ENCODE measurements at regions not wholly inside any gene's neighbourhood (a gene's known extent, or its start where the extent isn't known, plus 50 kb on each side); places are given as distances from the start of the nearest gene placed in this dataset.

DNA sequence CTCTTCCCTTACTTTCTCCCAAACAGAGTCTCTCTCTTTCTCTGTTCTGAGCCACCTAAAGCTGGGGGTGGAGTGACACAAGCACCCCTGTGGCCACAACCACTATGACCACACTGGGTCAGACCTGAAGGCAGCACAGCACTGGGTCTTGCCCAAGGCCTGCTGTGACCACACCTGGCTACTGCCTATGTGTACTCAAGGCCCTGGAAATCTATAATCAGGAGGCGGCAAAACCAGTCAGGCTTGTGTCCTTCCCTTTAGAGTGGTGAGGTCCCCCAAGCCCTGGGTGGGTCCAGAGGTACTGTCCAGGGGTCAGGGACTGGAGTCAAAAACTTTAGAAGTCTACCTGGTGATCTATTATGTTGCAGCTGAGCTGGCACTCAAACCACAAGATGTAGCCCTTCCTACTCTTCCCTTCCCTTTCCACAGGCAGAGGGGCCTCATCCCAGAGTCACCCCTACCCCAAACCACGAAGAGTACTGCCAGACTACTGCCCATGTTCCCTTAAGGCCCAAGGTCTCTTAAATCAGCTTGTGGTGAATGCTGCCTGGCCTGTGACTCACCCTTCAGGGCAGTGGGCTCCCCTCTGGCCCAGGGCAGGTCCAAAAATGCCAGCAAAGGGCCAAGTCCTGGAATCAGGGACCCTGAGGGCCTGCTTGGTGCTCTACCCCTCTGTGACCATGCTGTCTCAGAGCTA, 179.8 kb upstream of the DYRK2 start:
- no peaks in the 10 kb centered on the region for H3K9me1 ChIP-seq (ENCODE audit: control insufficient read depth, extremely low read depth, insufficient read depth, low read length)
- TF ChIP-seq, protein P1, sequence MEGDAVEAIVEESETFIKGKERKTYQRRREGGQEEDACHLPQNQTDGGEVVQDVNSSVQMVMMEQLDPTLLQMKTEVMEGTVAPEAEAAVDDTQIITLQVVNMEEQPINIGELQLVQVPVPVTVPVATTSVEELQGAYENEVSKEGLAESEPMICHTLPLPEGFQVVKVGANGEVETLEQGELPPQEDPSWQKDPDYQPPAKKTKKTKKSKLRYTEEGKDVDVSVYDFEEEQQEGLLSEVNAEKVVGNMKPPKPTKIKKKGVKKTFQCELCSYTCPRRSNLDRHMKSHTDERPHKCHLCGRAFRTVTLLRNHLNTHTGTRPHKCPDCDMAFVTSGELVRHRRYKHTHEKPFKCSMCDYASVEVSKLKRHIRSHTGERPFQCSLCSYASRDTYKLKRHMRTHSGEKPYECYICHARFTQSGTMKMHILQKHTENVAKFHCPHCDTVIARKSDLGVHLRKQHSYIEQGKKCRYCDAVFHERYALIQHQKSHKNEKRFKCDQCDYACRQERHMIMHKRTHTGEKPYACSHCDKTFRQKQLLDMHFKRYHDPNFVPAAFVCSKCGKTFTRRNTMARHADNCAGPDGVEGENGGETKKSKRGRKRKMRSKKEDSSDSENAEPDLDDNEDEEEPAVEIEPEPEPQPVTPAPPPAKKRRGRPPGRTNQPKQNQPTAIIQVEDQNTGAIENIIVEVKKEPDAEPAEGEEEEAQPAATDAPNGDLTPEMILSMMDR (optimal IDR thresholded peaks at IDR 0.05 in 1 of 3, IDR thresholded peaks at IDR 0.05 in 1 of 3, conservative IDR thresholded peaks at IDR 0.05 in 1 of 3; ENCODE audit: extremely low read depth in 1 of 3, insufficient read depth in 2 of 3, low read length in 3 of 3) = no peak
- TF ChIP-seq EZH2 (IDR thresholded peaks at IDR 0.05; ENCODE audit: low read length) = no peak
- no peaks in the 10 kb centered on the region for H4K20me1 ChIP-seq (ENCODE audit: control insufficient read depth, extremely low read depth, insufficient read depth, low read length)
- no peak for DNase-seq (ENCODE audit: low read depth, low spot score)
- H3K27me3 ChIP-seq (ENCODE audit: control insufficient read depth, extremely low read depth, insufficient read depth, low read length) = no peaks in the 10 kb centered on the region
- no peaks in the 10 kb centered on the region for H3K79me2 ChIP-seq (ENCODE audit: control insufficient read depth, insufficient read depth, low read length)
- H3K4me3 ChIP-seq (ENCODE audit: control insufficient read depth in 2 of 3, extremely low read depth in 1 of 3, insufficient read depth in 2 of 3, low read depth in 1 of 3, low read length in 3 of 3) = no peak overlapping the region
- H3K27ac ChIP-seq (ENCODE audit: control insufficient read depth, insufficient read depth, low read length) = no peak overlapping the region
- H3K9ac ChIP-seq (ENCODE audit: control insufficient read depth, extremely low read depth, insufficient read depth, low read length) = no peak overlapping the region
- H3K4me2 ChIP-seq (ENCODE audit: control insufficient read depth, extremely low read depth, insufficient read depth, low read depth, low read length) = no peak overlapping the region
- H3K36me3 ChIP-seq (ENCODE audit: control insufficient read depth in 2 of 2, extremely low read depth in 1 of 2, insufficient read depth in 2 of 2, low read length in 2 of 2) = no peaks in the 10 kb centered on the region
- H3K9me3 ChIP-seq (ENCODE audit: control insufficient read depth, low read depth, low read length) = no peaks in the 10 kb centered on the region
- dilution Hi-C loops (cut with MboI; ENCODE audit: extremely low pct_ligation_motif_present, low sequenced_read_pairs) = no loop called here
- no peak overlapping the region for H2AFZ ChIP-seq (ENCODE audit: control insufficient read depth, low read length)
- no peak for FAIRE-seq
- no peaks in the 10 kb centered on the region for H3K4me1 ChIP-seq (ENCODE audit: control insufficient read depth, extremely low read depth, insufficient read depth, low read length)

DNA sequence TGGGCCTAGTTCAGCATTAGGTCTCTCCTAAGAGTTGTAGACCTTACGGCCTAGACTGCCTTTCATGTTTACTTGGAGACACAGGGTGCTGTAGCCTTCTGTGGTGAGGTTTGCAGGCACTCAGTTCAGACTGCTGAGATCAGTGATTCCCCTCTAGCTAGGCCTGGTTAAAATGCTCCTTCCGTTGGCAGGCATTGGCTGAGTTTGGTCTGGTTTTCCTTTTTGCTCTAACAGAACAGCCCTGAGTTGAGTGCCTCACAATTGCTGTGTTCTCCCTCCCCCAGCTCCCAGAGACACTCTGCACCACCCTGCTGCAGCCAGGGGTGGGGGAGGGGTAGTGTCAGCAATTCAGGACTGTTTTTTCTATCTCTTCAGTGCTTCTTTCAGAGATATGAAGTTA, 178.9 kb upstream of the DYRK2 start:
- dilution Hi-C loops (cut with MboI; ENCODE audit: extremely low pct_ligation_motif_present, low sequenced_read_pairs) = no loop called here
- Histone ChIP-seq H4K20me1 (ENCODE audit: control insufficient read depth, extremely low read depth, insufficient read depth, low read length) (no peaks in the 10 kb centered on the region), H2AFZ (ENCODE audit: control insufficient read depth, low read length) (no peak overlapping the region), H3K4me3 (ENCODE audit: control insufficient read depth in 2 of 3, extremely low read depth in 1 of 3, insufficient read depth in 2 of 3, low read depth in 1 of 3, low read length in 3 of 3) (no peak overlapping the region), H3K27ac (ENCODE audit: control insufficient read depth, insufficient read depth, low read length) (no peak overlapping the region), H3K9ac (ENCODE audit: control insufficient read depth, extremely low read depth, insufficient read depth, low read length) (no peak overlapping the region), H3K9me1 (ENCODE audit: control insufficient read depth, extremely low read depth, insufficient read depth, low read length) (no peaks in the 10 kb centered on the region), H3K4me1 (ENCODE audit: control insufficient read depth, extremely low read depth, insufficient read depth, low read length) (no peaks in the 10 kb centered on the region), H3K36me3 (ENCODE audit: control insufficient read depth in 2 of 2, extremely low read depth in 1 of 2, insufficient read depth in 2 of 2, low read length in 2 of 2) (no peaks in the 10 kb centered on the region), H3K9me3 (ENCODE audit: control insufficient read depth, low read depth, low read length) (no peaks in the 10 kb centered on the region), H3K79me2 (ENCODE audit: control insufficient read depth, insufficient read depth, low read length) (no peaks in the 10 kb centered on the region), H3K27me3 (ENCODE audit: control insufficient read depth, extremely low read depth, insufficient read depth, low read length) (no peaks in the 10 kb centered on the region), H3K4me2 (ENCODE audit: control insufficient read depth, extremely low read depth, insufficient read depth, low read depth, low read length) (no peak overlapping the region)
- TF ChIP-seq EZH2 (IDR thresholded peaks at IDR 0.05; ENCODE audit: low read length) = no peak
- TF ChIP-seq, protein P1 (optimal IDR thresholded peaks at IDR 0.05 in 1 of 3, IDR thresholded peaks at IDR 0.05 in 1 of 3, conservative IDR thresholded peaks at IDR 0.05 in 1 of 3; ENCODE audit: extremely low read depth in 1 of 3, insufficient read depth in 2 of 3, low read length in 3 of 3) = no peak
- FAIRE-seq (no peak), DNase-seq (ENCODE audit: low read depth, low spot score) (no peak)

Data from keratinocyte (primary cell).